Stomach (tissue), 4 donors: ENCODE measurements at regions not wholly inside any gene's neighbourhood (a gene's known extent, or its start where the extent isn't known, plus 50 kb on each side); places are given as distances from the start of the nearest gene placed in this dataset.

Experiments used
- POLR2A ChIP-seq, 4 donors: fragments of 450-650 bp; IDR thresholded peaks; one replicate each; pipeline ENCODE4 v1.6.1; 2016; ENCODE audit warnings: antibody characterized with exemption in 4 of 4, control low read depth in 2 of 4, mild to moderate bottlenecking in 1 of 4, moderate library complexity in 1 of 4
- TF ChIP-seq, protein P1 (sequence below), 7 experiments: fragments of 450-650 bp in 4 of 7; fragments of 200-600 bp in 3 of 7; sonication (generic) in 3 of 7; IDR thresholded peaks; one replicate each; pipeline ENCODE4 v1.5.1; 2016 to 2019; ENCODE audit warnings: antibody characterized with exemption in 7 of 7, control low read depth in 2 of 7, mild to moderate bottlenecking in 1 of 7

GRCh38 chr10:107970512-107970911, 806.0 kb upstream of the SORCS1 start:
- TF ChIP-seq, protein P1, sequence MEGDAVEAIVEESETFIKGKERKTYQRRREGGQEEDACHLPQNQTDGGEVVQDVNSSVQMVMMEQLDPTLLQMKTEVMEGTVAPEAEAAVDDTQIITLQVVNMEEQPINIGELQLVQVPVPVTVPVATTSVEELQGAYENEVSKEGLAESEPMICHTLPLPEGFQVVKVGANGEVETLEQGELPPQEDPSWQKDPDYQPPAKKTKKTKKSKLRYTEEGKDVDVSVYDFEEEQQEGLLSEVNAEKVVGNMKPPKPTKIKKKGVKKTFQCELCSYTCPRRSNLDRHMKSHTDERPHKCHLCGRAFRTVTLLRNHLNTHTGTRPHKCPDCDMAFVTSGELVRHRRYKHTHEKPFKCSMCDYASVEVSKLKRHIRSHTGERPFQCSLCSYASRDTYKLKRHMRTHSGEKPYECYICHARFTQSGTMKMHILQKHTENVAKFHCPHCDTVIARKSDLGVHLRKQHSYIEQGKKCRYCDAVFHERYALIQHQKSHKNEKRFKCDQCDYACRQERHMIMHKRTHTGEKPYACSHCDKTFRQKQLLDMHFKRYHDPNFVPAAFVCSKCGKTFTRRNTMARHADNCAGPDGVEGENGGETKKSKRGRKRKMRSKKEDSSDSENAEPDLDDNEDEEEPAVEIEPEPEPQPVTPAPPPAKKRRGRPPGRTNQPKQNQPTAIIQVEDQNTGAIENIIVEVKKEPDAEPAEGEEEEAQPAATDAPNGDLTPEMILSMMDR (IDR thresholded peaks at IDR 0.05): no peak
- no peak for TF ChIP-seq POLR2A (IDR thresholded peaks at IDR 0.05)
